Right lobe of liver (tissue), 4 donors: ENCODE measurements at regions not wholly inside any gene's neighbourhood (a gene's known extent, or its start where the extent isn't known, plus 50 kb on each side); places are given as distances from the start of the nearest gene placed in this dataset.

Experiments
- POLR2A ChIP-seq: fragments of 450-650 bp; IDR thresholded peaks from one replicate; pipeline ENCODE4 v1.6.1; 2017; ENCODE audit warnings: antibody characterized with exemption, mild to moderate bottlenecking
- TF ChIP-seq, protein P1 (sequence below), 4 donors: fragments of 200-600 bp in 3 of 4; fragments of 450-650 bp in 1 of 4; IDR thresholded peaks; one replicate each; pipeline versions ENCODE4 v1.5.1 to v1.8.0; 2016 to 2022; ENCODE audit warnings: antibody characterized with exemption in 4 of 4, mild to moderate bottlenecking in 2 of 4
- donor health status: DM: no; HTN: no; CAD: no.
- donor health status: DM: no; HTN: no; CAD: no.
- donor health status: DM: no; HTN: yes; CAD: no.

GRCh38 chr20:22826306-22827230 lies 208.5 kb upstream of the SSTR4 start:
- TF ChIP-seq POLR2A = no peak
- TF ChIP-seq, protein P1, sequence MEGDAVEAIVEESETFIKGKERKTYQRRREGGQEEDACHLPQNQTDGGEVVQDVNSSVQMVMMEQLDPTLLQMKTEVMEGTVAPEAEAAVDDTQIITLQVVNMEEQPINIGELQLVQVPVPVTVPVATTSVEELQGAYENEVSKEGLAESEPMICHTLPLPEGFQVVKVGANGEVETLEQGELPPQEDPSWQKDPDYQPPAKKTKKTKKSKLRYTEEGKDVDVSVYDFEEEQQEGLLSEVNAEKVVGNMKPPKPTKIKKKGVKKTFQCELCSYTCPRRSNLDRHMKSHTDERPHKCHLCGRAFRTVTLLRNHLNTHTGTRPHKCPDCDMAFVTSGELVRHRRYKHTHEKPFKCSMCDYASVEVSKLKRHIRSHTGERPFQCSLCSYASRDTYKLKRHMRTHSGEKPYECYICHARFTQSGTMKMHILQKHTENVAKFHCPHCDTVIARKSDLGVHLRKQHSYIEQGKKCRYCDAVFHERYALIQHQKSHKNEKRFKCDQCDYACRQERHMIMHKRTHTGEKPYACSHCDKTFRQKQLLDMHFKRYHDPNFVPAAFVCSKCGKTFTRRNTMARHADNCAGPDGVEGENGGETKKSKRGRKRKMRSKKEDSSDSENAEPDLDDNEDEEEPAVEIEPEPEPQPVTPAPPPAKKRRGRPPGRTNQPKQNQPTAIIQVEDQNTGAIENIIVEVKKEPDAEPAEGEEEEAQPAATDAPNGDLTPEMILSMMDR (IDR thresholded peaks at IDR 0.05) = no peak
